ENCODE measurements at regions not wholly inside any gene's neighbourhood (a gene's known extent, or its start where the extent isn't known, plus 50 kb on each side); places are given as distances from the start of the nearest gene placed in this dataset.
"Not testable (repeated sequence)": the region's sequence is repeated elsewhere in the genome, so short reads cannot be mapped to it uniquely, and the experiment has no call there.

- DNase-seq (ENCODE audit: extremely low read depth, low read depth) = no peak
- no peak overlapping the region for H3K4me3 ChIP-seq (replicated peaks; ENCODE audit: low read depth, low read length)
- no peak for TF ChIP-seq CTCF (IDR thresholded peaks at IDR 0.05; ENCODE audit: low read depth, low read length, missing control alignments)
Measured at GRCh38 chr14:37668646-37669045, 73.2 kb downstream of the TTC6 start.

GRCh38 chr14:37669242-37669641 is 73.8 kb downstream of the TTC6 start:
- no peak for TF ChIP-seq CTCF (IDR thresholded peaks at IDR 0.05; ENCODE audit: low read depth, low read length, missing control alignments)
- no peak for DNase-seq (ENCODE audit: extremely low read depth, low read depth)
- H3K4me3 ChIP-seq (replicated peaks; ENCODE audit: low read depth, low read length) = no peak overlapping the region

- H3K4me3 ChIP-seq (replicated peaks; ENCODE audit: low read depth, low read length) = no peak overlapping the region
- no peak for DNase-seq (ENCODE audit: extremely low read depth, low read depth)
- no peak for TF ChIP-seq CTCF (IDR thresholded peaks at IDR 0.05; ENCODE audit: low read depth, low read length, missing control alignments)
Measured at GRCh38 chr14:37673439-37673838, 78.0 kb downstream of the TTC6 start.

GRCh38 chr14:37678916-37679315 is 83.5 kb downstream of the TTC6 start:
- no peak overlapping the region for H3K4me3 ChIP-seq (replicated peaks; ENCODE audit: low read depth, low read length)
- DNase-seq (ENCODE audit: extremely low read depth, low read depth) = no peak
- no peak for TF ChIP-seq CTCF (IDR thresholded peaks at IDR 0.05; ENCODE audit: low read depth, low read length, missing control alignments)

- TF ChIP-seq CTCF (IDR thresholded peaks at IDR 0.05; ENCODE audit: low read depth, low read length, missing control alignments) = no peak
- no peak for DNase-seq (ENCODE audit: extremely low read depth, low read depth)
Measured at GRCh38 chr14:37681486-37681885, 86.1 kb downstream of the TTC6 start.

GRCh38 chr14:37692680-37693079 is 97.3 kb downstream of the TTC6 start:
- not testable (repeated sequence) for H3K4me3 ChIP-seq (replicated peaks; ENCODE audit: low read depth, low read length); DNase-seq (ENCODE audit: extremely low read depth, low read depth)

More at GRCh38 chr14:37681486-37681885, 86.1 kb downstream of the TTC6 start:
- H3K4me3 ChIP-seq (replicated peaks; ENCODE audit: low read depth, low read length) = no peak overlapping the region

GRCh38 chr14:37693420-37693819 is 98.0 kb downstream of the TTC6 start:
- not testable (repeated sequence) for H3K4me3 ChIP-seq (replicated peaks; ENCODE audit: low read depth, low read length); DNase-seq (ENCODE audit: extremely low read depth, low read depth)

- no peak overlapping the region for H3K4me3 ChIP-seq (replicated peaks; ENCODE audit: low read depth, low read length)
- DNase-seq (ENCODE audit: extremely low read depth, low read depth) = no peak
- no peak for TF ChIP-seq CTCF (IDR thresholded peaks at IDR 0.05; ENCODE audit: low read depth, low read length, missing control alignments)
Measured at GRCh38 chr14:37695866-37696265, 100.4 kb downstream of the TTC6 start.

Measured in HFF-Myc (cell line).